ENCODE measurements at regions not wholly inside any gene's neighbourhood (a gene's known extent, or its start where the extent isn't known, plus 50 kb on each side); places are given as distances from the start of the nearest gene placed in this dataset.

DNA sequence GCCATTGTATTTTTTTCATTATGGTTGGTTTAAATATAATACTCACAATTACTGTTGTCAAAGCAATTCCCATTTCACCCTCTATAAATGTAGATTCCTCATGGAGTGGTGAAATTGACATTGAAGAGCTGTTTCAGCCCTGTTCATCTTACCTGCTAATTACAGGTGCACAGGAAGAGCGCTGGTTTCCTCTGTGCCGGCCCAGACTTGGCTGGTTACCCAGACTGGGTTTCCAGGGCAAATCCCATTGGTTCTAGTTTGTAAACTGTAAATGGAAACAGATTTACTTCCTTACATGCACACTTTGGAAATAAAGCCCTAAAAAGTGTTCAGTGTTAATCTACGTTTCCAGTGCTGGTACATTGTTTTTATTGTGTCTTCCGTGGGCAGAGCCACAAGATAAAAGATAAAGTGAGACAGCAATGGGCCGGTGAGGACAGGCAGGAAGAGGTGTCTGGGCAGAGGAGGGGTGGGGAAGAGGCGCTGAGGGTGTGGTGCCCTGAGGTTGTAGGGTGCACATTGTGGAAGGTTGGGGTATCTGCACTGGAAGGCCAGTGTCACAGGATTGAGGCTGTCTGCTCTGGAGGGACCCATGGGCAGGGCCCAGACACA is 71.6 kb upstream of the ZPBP start:
- DNase-seq = no peak

DNA sequence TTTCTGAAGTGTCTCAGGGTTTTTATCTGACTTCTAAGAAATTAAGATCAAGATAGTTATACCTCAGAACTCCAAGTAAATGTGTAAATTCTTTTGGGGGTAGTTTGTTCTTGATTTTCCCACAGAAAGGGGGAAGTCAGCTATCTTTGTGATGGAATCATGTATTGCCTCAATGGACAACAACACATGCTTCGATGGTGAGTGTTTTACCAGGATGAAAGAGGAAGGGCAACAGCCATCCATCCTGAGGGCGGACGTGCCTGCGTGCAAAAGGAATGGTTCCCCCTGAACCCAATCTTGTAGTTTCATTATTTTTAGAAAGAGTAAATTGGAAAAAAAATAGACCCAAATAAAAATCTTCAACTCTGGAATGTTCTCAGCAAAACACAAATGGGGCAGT is 67.2 kb upstream of the ZPBP start:
- DNase-seq = no peak

DNA sequence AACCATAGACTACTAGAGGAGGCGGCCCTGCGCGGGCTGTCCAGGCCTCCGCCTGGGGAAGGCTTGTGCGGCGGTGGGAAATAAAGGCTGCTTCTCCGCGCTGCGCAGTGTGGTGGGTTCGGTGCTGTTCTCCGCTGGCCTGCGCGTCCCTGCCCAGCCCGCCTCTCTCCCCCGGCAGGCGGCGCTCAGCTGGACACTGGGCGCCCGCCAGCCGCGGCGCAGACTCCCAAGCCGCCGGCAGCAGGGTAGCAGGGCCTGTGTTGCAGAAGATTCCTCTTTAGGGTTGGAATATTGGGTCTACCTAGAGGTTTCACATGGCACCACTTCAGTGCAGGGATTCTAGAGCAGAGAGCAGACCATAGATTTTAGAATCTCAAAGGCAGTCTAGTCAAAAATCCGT is 66.1 kb upstream of the ZPBP start:
- DNase-seq = no peak

DNA sequence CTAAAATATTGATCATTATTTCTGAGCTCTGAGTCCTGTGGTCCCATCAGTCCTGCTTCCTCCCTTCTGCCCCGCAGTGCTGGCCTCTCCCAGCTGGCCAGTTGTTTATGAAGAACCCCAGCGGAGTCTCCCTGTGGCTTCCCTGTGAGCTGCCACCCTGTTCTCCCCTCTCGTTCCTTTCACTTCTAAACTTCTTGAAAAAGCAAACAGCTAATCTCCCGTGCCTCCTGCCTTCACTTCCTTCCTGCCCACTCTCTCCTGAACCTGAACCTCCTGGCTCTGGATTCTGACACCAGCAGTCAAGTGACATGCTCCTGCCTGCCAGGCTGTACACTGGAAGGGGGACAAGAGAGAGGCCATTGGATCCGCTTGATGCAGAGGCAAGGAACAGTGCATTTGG is 63.7 kb upstream of the ZPBP start:
- no peak for DNase-seq

DNA sequence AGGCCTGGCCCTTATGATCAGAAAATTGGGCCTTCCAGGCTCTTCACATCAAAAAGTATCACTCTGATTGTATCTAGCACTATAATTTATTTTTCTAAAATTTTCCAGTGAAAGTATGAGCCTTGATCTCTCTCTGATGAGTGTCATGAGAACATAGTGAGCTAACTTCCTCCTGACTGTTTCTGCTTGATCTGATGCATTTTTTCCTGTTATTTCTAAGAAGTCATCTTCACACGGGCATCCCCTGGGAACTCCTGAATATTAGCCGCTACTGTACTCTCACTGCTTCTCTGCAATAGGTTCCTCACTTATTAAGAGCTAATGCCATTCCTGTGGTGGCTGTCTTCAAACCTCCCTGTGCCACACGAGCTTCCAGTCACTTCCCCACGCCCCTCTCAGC is 63.1 kb upstream of the ZPBP start:
- no peak for DNase-seq

DNA sequence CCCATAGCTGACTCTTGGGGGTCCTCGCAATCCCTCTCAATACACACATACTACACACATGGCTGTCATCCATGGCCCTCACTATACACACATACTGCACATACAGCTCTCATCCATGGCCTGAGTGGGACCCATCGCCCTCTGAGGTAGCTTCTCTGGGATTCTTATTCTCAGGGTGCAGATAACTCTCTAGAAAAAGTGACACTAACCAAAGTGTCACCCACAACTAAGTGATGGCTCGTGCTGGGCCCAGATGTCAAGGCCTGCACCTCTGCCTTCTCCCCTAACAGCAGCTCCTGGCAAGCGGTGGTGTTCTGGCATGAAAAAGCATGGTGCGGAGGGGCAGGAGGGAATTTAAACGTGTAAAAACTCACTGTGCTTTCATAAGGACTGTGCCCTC is 62.7 kb upstream of the ZPBP start:
- DNase-seq = no peak

DNA sequence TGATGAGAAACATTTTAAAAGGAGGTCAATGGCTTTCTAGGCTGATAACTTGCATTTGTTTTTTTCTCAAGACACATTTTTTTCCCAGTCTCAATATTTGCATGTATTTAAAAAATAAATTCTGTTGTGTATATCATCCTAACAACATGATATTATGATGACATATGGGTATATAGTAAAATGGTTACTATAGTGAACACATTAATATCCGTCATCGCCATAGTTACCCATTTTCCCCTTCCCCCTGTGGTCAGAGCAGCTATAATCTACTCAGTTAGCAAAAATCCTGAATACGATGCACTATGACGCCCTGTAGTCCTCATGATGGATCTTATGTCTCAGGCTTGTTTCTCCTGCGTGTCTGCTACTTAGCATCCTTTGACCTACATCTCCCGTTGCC is 60.9 kb upstream of the ZPBP start:
- no peak for DNase-seq

DNA sequence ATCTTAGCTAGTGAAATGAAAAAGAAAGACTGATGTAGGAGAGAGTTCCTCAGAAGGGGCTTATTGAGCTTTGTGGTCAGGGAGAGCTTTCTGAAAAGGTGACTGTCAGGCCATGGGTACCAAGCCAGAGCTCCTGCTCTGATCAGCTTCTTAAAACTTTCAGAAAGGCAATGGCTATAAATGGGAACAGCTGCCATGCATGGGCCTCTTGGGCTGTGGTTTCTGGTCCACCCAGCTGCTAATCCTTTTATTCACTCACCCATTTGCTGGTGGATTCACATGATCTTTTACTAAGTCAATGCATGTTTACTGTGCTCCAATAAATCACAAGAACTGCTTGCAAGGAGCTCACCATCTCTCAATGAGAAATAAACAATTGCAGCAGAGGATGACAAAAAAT is 60.1 kb upstream of the ZPBP start:
- no peak for DNase-seq

DNA sequence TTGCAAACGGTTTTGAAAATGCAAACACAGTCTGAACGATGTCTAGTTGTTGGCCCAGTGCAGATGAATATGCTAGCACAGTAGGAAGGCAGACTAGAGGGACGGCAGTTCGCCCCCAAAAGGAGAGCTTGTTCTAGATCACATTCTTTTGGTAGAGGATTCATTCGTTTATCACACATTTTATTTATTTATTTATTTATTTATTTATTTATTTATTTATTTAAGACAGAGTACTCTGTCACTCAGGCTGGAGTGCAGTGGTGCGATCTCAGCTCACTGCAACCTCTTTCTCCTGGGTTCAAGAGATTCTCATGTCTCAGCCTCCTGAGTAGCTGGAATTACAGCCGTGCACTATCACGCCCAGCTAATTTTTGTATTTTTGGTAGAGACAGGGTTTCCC is 59.4 kb upstream of the ZPBP start:
- DNase-seq = no peak

DNA sequence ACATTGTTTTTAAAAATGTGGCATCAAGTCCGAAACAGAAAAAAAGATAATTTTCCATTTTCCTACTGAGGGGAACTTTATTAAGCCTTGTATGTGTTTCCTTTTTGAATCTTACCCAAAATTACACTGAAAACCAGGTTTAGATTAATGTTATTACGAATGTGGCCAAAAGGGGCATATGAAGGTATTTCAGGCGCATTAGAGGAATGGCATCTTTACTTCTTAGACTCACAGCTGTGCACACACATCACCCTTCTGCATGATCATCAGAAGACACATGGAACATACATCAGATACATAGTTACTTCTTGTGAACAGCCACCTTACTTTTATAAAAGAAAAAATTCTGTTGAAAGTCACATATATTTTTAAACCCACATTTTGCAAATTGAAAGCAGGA is 58.6 kb upstream of the ZPBP start:
- no peak for DNase-seq

DNA sequence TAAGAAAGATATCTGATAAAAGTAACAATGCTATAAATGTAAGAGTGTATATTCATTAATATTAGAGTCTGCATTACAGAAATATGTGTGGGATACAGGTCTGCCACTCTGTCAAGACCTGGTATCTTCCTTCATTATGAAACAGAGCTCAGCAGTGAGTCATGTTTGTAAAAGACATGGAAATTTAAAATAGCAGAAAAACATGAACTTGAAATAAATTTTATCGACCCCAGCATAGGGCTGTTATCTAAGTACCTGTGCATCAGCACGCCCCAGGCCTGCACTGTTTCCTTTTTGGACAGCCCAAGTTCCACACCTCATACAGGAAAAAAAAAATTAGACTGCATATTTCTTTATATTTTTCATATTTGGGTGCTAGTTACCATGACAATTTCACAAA is 58.0 kb upstream of the ZPBP start:
- DNase-seq = no peak

DNA sequence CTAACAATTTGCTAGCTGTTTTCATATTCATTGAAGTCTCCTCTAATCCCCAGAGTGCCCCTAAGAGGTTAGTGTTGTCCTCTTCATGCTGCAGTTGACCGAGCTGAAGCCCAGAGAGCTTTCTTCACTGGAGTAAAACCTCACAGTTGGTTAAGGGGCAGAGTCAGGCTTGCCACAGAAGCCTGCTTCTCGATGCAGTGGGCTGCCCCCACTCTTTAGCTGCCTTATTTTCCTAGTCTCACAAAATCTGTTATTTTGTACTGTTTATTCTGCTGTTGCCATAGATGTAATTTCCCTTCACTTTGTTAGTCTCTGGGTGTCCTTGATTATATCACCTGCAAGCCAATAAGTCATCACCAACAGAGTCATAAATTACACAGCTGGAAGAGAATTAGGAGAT is 56.3 kb upstream of the ZPBP start:
- DNase-seq = no peak

DNA sequence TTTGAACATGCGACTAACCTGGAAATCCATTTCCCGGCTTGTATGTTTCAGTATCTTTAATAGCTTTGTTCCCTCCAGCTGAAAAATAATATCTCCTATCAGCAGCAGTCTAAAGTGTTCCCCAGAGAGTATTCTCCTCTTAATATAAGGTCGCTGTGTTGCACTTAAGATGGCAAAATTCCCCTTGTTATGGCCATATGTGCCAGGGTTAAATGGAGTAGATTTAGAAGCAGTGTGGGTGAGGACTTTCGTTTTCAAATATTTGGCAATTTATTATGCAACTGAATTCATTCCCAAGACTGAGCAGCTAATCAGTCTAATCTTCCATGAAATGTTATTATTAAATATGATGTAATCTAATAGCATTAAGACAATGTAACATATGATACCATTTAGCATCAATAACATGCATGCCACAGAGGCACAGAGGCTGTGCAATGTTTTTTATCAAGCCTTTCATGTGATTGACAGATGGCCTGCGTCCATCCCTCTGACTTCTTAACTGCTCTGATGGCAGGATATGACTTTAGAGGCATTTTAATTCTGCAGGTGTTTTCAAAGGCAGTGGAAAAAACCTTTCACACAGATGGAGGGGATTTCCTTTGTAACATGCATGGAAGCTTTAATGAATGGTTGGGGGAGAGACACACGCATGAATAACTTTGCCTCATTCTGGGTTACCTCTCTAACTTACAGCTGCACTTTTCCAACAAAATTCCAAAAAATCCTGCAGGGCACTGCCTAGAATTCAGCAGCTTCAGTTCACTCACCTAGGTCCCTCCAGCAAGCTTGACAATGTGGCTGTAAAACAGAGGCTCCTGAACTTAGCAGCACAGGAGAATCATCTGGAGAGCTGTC is 55.1 kb upstream of the ZPBP start:
- no peak for DNase-seq

DNA sequence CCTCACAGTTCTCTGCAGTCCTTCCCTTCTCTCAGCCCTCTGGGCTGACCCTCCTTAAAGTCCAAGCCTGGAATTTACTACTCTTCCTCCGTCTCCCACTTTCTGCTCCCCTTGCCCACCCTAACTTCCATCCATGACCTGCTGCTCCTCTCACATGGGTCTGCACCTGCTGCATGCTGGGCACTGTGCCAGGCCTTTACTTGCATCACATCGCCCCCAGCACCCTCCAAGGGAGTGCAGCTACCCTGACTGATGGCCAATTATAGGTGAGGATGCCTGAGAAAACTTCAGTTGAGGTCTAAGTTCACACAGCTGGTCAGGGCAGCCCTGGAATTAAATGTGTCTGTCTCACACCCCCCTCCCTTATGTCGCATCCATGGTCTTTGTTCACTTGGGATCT is 53.6 kb upstream of the ZPBP start:
- DNase-seq = no peak

DNA sequence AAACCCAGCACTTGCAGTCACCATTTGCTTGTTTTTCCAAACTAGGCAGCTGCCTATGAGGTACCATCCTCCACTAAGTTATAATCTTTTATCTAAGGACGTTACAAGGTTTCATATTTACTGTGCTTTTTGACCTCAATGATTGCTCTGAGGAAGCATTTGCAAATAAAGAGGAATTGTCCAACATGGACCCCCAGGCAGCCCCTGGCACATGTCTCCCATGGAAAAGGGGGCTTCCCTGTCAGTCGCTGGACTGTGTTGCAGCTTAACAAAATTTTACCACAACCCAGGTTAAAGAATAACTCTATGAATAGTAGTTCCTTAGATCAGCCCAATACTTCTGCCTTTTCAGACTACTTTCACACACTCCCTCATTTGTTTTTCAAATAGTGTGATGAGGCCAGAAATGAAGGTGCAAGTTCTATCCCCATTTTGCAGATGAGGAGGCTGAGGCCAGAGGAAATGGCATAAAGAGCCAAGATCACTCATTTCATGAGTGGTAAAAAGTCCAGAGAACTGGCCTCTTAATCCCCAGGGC is 52.8 kb upstream of the ZPBP start:
- no peak for DNase-seq

DNA sequence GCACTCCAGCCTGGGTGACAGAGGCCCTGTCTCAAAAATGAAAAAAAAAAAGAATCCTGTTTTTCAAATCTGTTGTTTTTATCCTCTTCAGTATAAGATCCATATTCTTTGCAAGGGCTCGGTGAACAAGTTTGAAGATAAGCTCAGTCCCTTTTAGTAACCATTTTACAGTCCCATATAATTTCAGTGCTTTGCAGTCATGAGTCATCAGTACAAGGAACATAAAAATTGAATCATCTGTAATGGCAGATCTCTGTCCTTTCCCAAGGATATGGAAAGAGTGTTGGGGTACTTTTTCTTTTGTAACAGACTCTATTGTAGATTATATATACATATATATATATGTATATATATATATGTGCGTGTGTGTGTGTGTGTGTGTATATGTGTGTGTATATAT is 52.2 kb upstream of the ZPBP start:
- no peak for DNase-seq

All from midbrain (tissue), 1 donor.